Adrenal gland (tissue), 9 donors: ENCODE measurements at regions not wholly inside any gene's neighbourhood (a gene's known extent, or its start where the extent isn't known, plus 50 kb on each side); places are given as distances from the start of the nearest gene placed in this dataset.

Experiments
- DNase-seq, 7 donors: peaks; one replicate each; pipeline ENCODE4 v3.0.0-alpha.2; 2019 to 2020
- H3K27ac ChIP-seq, 5 donors: fragments of 200-600 bp; sonication (generic) in 4 of 5; 1 replicate in 3 of 5; 2 replicates in 2 of 5; pipeline versions ENCODE4 v1.5.1 to v1.8.0; 2016 to 2020; ENCODE audit warnings: mild to moderate bottlenecking in 1 of 5
- H3K27me3 ChIP-seq: fragments of 200-600 bp; 2 replicates; pipeline ENCODE4 v1.8.0; 2021
- H3K36me3 ChIP-seq, 2 donors: fragments of 200-600 bp; replicated peaks in 1 of 2; 1 replicate in 1 of 2; 2 replicates in 1 of 2; pipeline versions ENCODE4 v1.5.1 to v1.8.0; 2018 to 2022
- H3K4me1 ChIP-seq, 2 donors: fragments of 200-600 bp; replicated peaks in 1 of 2; 1 replicate in 1 of 2; 2 replicates in 1 of 2; pipeline versions ENCODE4 v1.5.1 to v1.8.0; 2018 to 2021
- H3K4me3 ChIP-seq, 4 donors: fragments of 200-600 bp; sonication (generic) in 3 of 4; one replicate each; pipeline ENCODE4 v1.5.1; 2016 to 2018
- H3K9me3 ChIP-seq, 3 donors: fragments of 200-600 bp; sonication (generic) in 1 of 3; replicated peaks in 1 of 3; 1 replicate in 2 of 3; 2 replicates in 1 of 3; pipeline versions ENCODE4 v1.5.1 to v1.8.0; 2016 to 2021
- CTCF ChIP-seq, 6 experiments: fragments of 450-650 bp in 4 of 6; fragments of 200-600 bp in 2 of 6; sonication (generic) in 1 of 6; IDR thresholded peaks; 1 replicate in 5 of 6; 2 replicates in 1 of 6; pipeline versions ENCODE4 v1.5.1 to v1.8.0; 2016 to 2021; ENCODE audit warnings: antibody characterized with exemption in 6 of 6, mild to moderate bottlenecking in 2 of 6, moderate library complexity in 1 of 6
- POLR2A ChIP-seq, 2 donors: fragments of 450-650 bp; IDR thresholded peaks; one replicate each; pipeline ENCODE4 v1.6.1; 2017; ENCODE audit warnings: antibody characterized with exemption in 2 of 2, mild to moderate bottlenecking in 2 of 2, moderate library complexity in 1 of 2
- WGBS, 4 donors: extraction: QIAGEN DNeasy Blood & Tissue Kit in 2 of 4; methylation state at CpG; one replicate each; pipeline versions ENCODE4 v1.1.5 to v1.1.7; 2013 to 2017; 5-methylcytosine and 5-hydroxymethylcytosine counted together
- intact Hi-C, 2 donors: fragments of 100-400 bp; cut with DNase I; formaldehyde crosslinking; loops; one replicate each; pipeline versions ENCODE4 v1.14.1 to v1.15.0; 2022 to 2023
- donor health status: healthy with polysubstance abuse.
- donor health status: Bipolar disorder and iron deficiency.
- donor health status: DM: yes; HTN: yes; CAD: no.
- donor health status: DM: no; HTN: no; CAD: no.
- donor health status: DM: no; HTN: no; CAD: no.

- DNase-seq: no peak
- 79 to 83% (median 81%) methylated on average over 3 of the region's 3 CpGs for WGBS, 4 donors
- no peak for TF ChIP-seq POLR2A (IDR thresholded peaks at IDR 0.05)
- TF ChIP-seq CTCF (IDR thresholded peaks at IDR 0.05): no peak
- H3K9me3 ChIP-seq: no peaks in the 10 kb centered on the region
- H3K4me3 ChIP-seq: no peak overlapping the region
- H3K27me3 ChIP-seq: no peaks in the 10 kb centered on the region
- H3K36me3 ChIP-seq: no peaks in the 10 kb centered on the region
- no peaks in the 10 kb centered on the region for H3K4me1 ChIP-seq
- intact Hi-C loops: no loop called here
- no peak overlapping the region for H3K27ac ChIP-seq
These were observed 268.1 kb upstream of the GRID2 start for GRCh38 chr4:92035666-92036065.

GRCh38 chr4:92045718-92046117, 258.0 kb upstream of the GRID2 start:
- no peaks in the 10 kb centered on the region for H3K36me3 ChIP-seq
- H3K4me1 ChIP-seq: no peaks in the 10 kb centered on the region
- H3K27ac ChIP-seq: no peak overlapping the region
- no peak for TF ChIP-seq POLR2A (IDR thresholded peaks at IDR 0.05)
- TF ChIP-seq CTCF (IDR thresholded peaks at IDR 0.05): no peak
- intact Hi-C loops: no loop called here
- no peak for DNase-seq
- no peaks in the 10 kb centered on the region for H3K27me3 ChIP-seq
- WGBS, 4 donors: 91 to 97% (median 94%) methylated on average over 7 to 13 of the region's 13 CpGs
- H3K9me3 ChIP-seq: no peaks in the 10 kb centered on the region
- no peak overlapping the region for H3K4me3 ChIP-seq

- no peak overlapping the region for H3K4me3 ChIP-seq
- no peak overlapping the region for H3K27ac ChIP-seq
- H3K36me3 ChIP-seq: no peaks in the 10 kb centered on the region
- no peaks in the 10 kb centered on the region for H3K9me3 ChIP-seq
- no peak for TF ChIP-seq CTCF (IDR thresholded peaks at IDR 0.05)
- TF ChIP-seq POLR2A (IDR thresholded peaks at IDR 0.05): no peak
- DNase-seq: no peak
- intact Hi-C loops: no loop called here
- 44 to 61% (median 52%) methylated on average over 2 of the region's 2 CpGs for WGBS, 4 donors
- H3K4me1 ChIP-seq: no peaks in the 10 kb centered on the region
- no peaks in the 10 kb centered on the region for H3K27me3 ChIP-seq
These were observed 256.4 kb upstream of the GRID2 start for GRCh38 chr4:92047209-92047875.

GRCh38 chr4:92050875-92051274, 252.9 kb upstream of the GRID2 start:
- DNase-seq: no peak
- TF ChIP-seq CTCF (IDR thresholded peaks at IDR 0.05): no peak
- no peak for TF ChIP-seq POLR2A (IDR thresholded peaks at IDR 0.05)

More at GRCh38 chr4:92050875-92051274, 252.9 kb upstream of the GRID2 start:
- Histone ChIP-seq H3K27ac (no peak overlapping the region), H3K4me3 (no peak overlapping the region), H3K9me3 (no peaks in the 10 kb centered on the region), H3K27me3 (no peaks in the 10 kb centered on the region), H3K36me3 (no peaks in the 10 kb centered on the region), H3K4me1 (no peaks in the 10 kb centered on the region)
- 71 to 83% (median 78%) methylated on average over 3 of the region's 3 CpGs for WGBS, 4 donors
- intact Hi-C loops: no loop called here
